ENCODE measurements at regions not wholly inside any gene's neighbourhood (a gene's known extent, or its start where the extent isn't known, plus 50 kb on each side); places are given as distances from the start of the nearest gene placed in this dataset.

GRCh38 chr20:63117661-63118302, 98.1 kb downstream of the YTHDF1 start:
- H3K4me3 Mint-ChIP-seq: no peak overlapping the region
- H3K27me3 Mint-ChIP-seq: peaks cover 34% of the 10 kb centered on the region
- CTCF ChIA-PET: no interaction called here
- H3K9me3 Mint-ChIP-seq: no peaks in the 10 kb centered on the region
- H3K36me3 Mint-ChIP-seq (ENCODE audit: low read depth): no peaks in the 10 kb centered on the region
- POLR2A ChIA-PET: no interaction called here
- ATAC-seq (ENCODE audit: low read depth): no peak
- DNase-seq: no peak
- no peaks in the 10 kb centered on the region for H3K4me1 Mint-ChIP-seq
- TF ChIP-seq CTCF (IDR thresholded peaks at IDR 0.05): no peak
- no peak overlapping the region for H3K27ac Mint-ChIP-seq
- intact Hi-C loops (cut with micrococcal nuclease): no loop called here

- Mint-ChIP-seq H3K27ac (no peak overlapping the region), H3K27me3 (peaks cover 34% of the 10 kb centered on the region), H3K4me3 (no peak overlapping the region), H3K36me3 (ENCODE audit: low read depth) (no peaks in the 10 kb centered on the region), H3K4me1 (no peaks in the 10 kb centered on the region), H3K9me3 (peaks cover 2% of the 10 kb centered on the region)
- no peak for ATAC-seq (ENCODE audit: low read depth)
- POLR2A ChIA-PET: no interaction called here
- no peak for TF ChIP-seq CTCF (IDR thresholded peaks at IDR 0.05)
- CTCF ChIA-PET: no interaction called here
- intact Hi-C loops (cut with micrococcal nuclease): no loop called here
- no peak for DNase-seq
Measured at GRCh38 chr20:63117151-63117550, 98.8 kb downstream of the YTHDF1 start.

GRCh38 chr20:63116412-63117106, 99.4 kb downstream of the YTHDF1 start:
- DNase-seq (no peak), ATAC-seq (ENCODE audit: low read depth) (no peak)
- no peaks in the 10 kb centered on the region for H3K36me3 Mint-ChIP-seq (ENCODE audit: low read depth)
- no peak overlapping the region for H3K27ac Mint-ChIP-seq
- no peaks in the 10 kb centered on the region for H3K4me1 Mint-ChIP-seq
- peaks cover 38% of the 10 kb centered on the region for H3K27me3 Mint-ChIP-seq
- no peak overlapping the region for H3K4me3 Mint-ChIP-seq
- intact Hi-C loops (cut with micrococcal nuclease): no loop called here
- TF ChIP-seq CTCF (IDR thresholded peaks at IDR 0.05): no peak
- POLR2A ChIA-PET: no interaction called here
- H3K9me3 Mint-ChIP-seq: peaks cover 6% of the 10 kb centered on the region
- CTCF ChIA-PET: no interaction called here

GRCh38 chr20:63115651-63116411, 100.1 kb downstream of the YTHDF1 start:
- TF ChIP-seq CTCF (IDR thresholded peaks at IDR 0.05): no peak

GRCh38 chr20:63114693-63115311, 101.1 kb downstream of the YTHDF1 start:
- Mint-ChIP-seq H3K36me3 (ENCODE audit: low read depth) (no peaks in the 10 kb centered on the region), H3K27ac (no peak overlapping the region), H3K27me3 (peaks cover 45% of the 10 kb centered on the region), H3K4me3 (no peak overlapping the region), H3K4me1 (no peaks in the 10 kb centered on the region), H3K9me3 (peaks cover 14% of the 10 kb centered on the region)
- intact Hi-C loops (cut with micrococcal nuclease): no loop called here
- ATAC-seq (ENCODE audit: low read depth) (no peak), DNase-seq (no peak)
- CTCF ChIA-PET: no interaction called here
- POLR2A ChIA-PET: no interaction called here
- TF ChIP-seq CTCF (IDR thresholded peaks at IDR 0.05): no peak

More at GRCh38 chr20:63115651-63116411, 100.1 kb downstream of the YTHDF1 start:
- ATAC-seq (ENCODE audit: low read depth) (no peak), DNase-seq (no peak)
- Mint-ChIP-seq H3K27me3 (peaks cover 40% of the 10 kb centered on the region), H3K4me1 (no peaks in the 10 kb centered on the region), H3K4me3 (no peak overlapping the region), H3K27ac (no peak overlapping the region), H3K36me3 (ENCODE audit: low read depth) (no peaks in the 10 kb centered on the region), H3K9me3 (peaks cover 9% of the 10 kb centered on the region)
- POLR2A ChIA-PET: no interaction called here
- intact Hi-C loops (cut with micrococcal nuclease): no loop called here
- CTCF ChIA-PET: no interaction called here
